Spleen (tissue), 7 donors: ENCODE measurements at regions not wholly inside any gene's neighbourhood (a gene's known extent, or its start where the extent isn't known, plus 50 kb on each side); places are given as distances from the start of the nearest gene placed in this dataset.
"Not testable (repeated sequence)": the region's sequence is repeated elsewhere in the genome, so short reads cannot be mapped to it uniquely, and the experiment has no call there.

Experiments used
- CTCF ChIP-seq, 11 experiments: fragments of 200-600 bp in 7 of 11; fragments of 450-650 bp in 4 of 11; sonication (generic) in 4 of 11; IDR thresholded peaks in 8 of 11; conservative IDR thresholded peaks in 3 of 11; 1 replicate in 7 of 11; 2 replicates in 4 of 11; pipeline versions ENCODE4 v1.4.0 to v1.8.0; 2016 to 2021; ENCODE audit warnings: antibody characterized with exemption in 11 of 11, inconsistent platforms in 4 of 11, mild to moderate bottlenecking in 1 of 11
- POLR2A ChIP-seq, 3 donors: fragments of 450-650 bp; IDR thresholded peaks; one replicate each; pipeline ENCODE4 v1.5.1; 2017; ENCODE audit warnings: antibody characterized with exemption in 3 of 3, mild to moderate bottlenecking in 1 of 3
- POLR2AphosphoS5 ChIP-seq, 3 donors: sonication (generic); formaldehyde crosslinking; IDR thresholded peaks; one replicate each; pipeline ENCODE4 v1.5.1; 2017; ENCODE audit warnings: antibody characterized with exemption in 3 of 3
- donor health status: DM: no; HTN: no; CAD: no; lungs with moderate emphysema.
- donor health status: DM: no; HTN: no; CAD: no.
- donor health status: DM: no; HTN: no; CAD: no.

- TF ChIP-seq POLR2AphosphoS5 (IDR thresholded peaks at IDR 0.05); CTCF (IDR thresholded peaks at IDR 0.05 in 8 of 11, conservative IDR thresholded peaks at IDR 0.05 in 3 of 11); POLR2A (IDR thresholded peaks at IDR 0.05): not testable (repeated sequence)
These were observed 83.3 kb upstream of the GRIK1 start for GRCh38 chr21:30023056-30023455.
